Panc1 (cell line): ENCODE measurements at regions not wholly inside any gene's neighbourhood (a gene's known extent, or its start where the extent isn't known, plus 50 kb on each side); places are given as distances from the start of the nearest gene placed in this dataset.

Experiments
- ATAC-seq: fragments of 200-7000 bp; cut with Tn5 transposase; 2 replicates; pipeline ENCODE4 v1.9.1; 2020; ENCODE audit warnings: mild to moderate bottlenecking, moderate library complexity
- BruUV-seq: library from RNA; stranded (reverse); fragments of 400-500 nt; replicated peaks from 2 replicates; lab custom pipeline; 2021; lab: Mats Ljungman, UMichigan
- CTCF ChIA-PET: fragments of 300-600 bp; sonication (Branson Sonifier 250); formaldehyde crosslinking; loops from one replicate; lab custom pipeline; 2022; ENCODE audit warnings: antibody characterized with exemption; lab: Charles Lee
- POLR2A ChIA-PET: fragments of 300-600 bp; sonication (Branson Sonifier 250); formaldehyde crosslinking; loops from one replicate; lab custom pipeline; 2022; ENCODE audit warnings: antibody characterized with exemption; lab: Charles Lee
- DNase-seq: peaks from one replicate; pipeline ENCODE4 v3.0.0-alpha.2; 2010; ENCODE audit warnings: low read depth, low spot score
- H3K27ac ChIP-seq: 2 replicates; pipeline ENCODE4 v1.5.1; 2011; ENCODE audit warnings: mild to moderate bottlenecking, low read length, inconsistent platforms
- H3K27me3 ChIP-seq: fragments of 200-500 bp; sonication (Bioruptor generic); 2 replicates; pipeline ENCODE4 v1.6.0; 2014; ENCODE audit warnings: low read length, inconsistent platforms; ENCODE audit not compliant: control insufficient read depth, insufficient read depth
- H3K36me3 ChIP-seq: fragments of 200-500 bp; sonication (Bioruptor generic); 2 replicates; pipeline ENCODE4 v1.5.1; 2014; ENCODE audit warnings: inconsistent platforms, mild to moderate bottlenecking, low read length, moderate library complexity; ENCODE audit not compliant: control insufficient read depth, insufficient read depth
- H3K4me1 ChIP-seq: 2 replicates; pipeline ENCODE4 v1.5.1; 2011; ENCODE audit warnings: inconsistent platforms, mild to moderate bottlenecking, low read length, moderate library complexity; ENCODE audit not compliant: control insufficient read depth, insufficient read depth
- H3K4me3 ChIP-seq, 2 experiments: 2 replicates each; pipeline ENCODE4 v1.5.1; 2011 to 2012; ENCODE audit warnings: low read depth in 2 of 2, low read length in 2 of 2, mild to moderate bottlenecking in 2 of 2, inconsistent platforms in 1 of 2, moderate library complexity in 1 of 2
- H3K9me3 ChIP-seq: fragments of 200-500 bp; sonication (Bioruptor generic); 2 replicates; pipeline ENCODE4 v1.5.1; 2014; ENCODE audit warnings: low read depth, mild to moderate bottlenecking, inconsistent platforms, low read length, moderate library complexity; ENCODE audit not compliant: control insufficient read depth, insufficient read depth
- CTCF ChIP-seq: fragments of 450-650 bp; IDR thresholded peaks from 2 replicates; pipeline ENCODE4 v1.5.1; 2017; ENCODE audit warnings: mild to moderate bottlenecking
- POLR2AphosphoS5 ChIP-seq: IDR thresholded peaks from 2 replicates; pipeline ENCODE4 v1.6.1; 2012; ENCODE audit warnings: mild to moderate bottlenecking, low read depth, low read length, moderate library complexity
- REST ChIP-seq, 2 experiments: IDR thresholded peaks; 2 replicates each; pipeline ENCODE4 v1.6.1; 2011 to 2012; ENCODE audit warnings: low read depth in 2 of 2, control low read depth in 1 of 2, low read length in 1 of 2, mild to moderate bottlenecking in 1 of 2, moderate library complexity in 1 of 2; ENCODE audit not compliant: insufficient read depth in 1 of 2
- SIN3A ChIP-seq: IDR thresholded peaks from 2 replicates; pipeline ENCODE4 v1.6.1; 2012; ENCODE audit warnings: low read depth, mild to moderate bottlenecking, low read length, moderate library complexity, borderline replicate concordance; ENCODE audit not compliant: insufficient read depth
- TCF7L2 ChIP-seq: IDR thresholded peaks from 2 replicates; pipeline ENCODE4 v1.6.1; 2011; ENCODE audit warnings: mild to moderate bottlenecking, low read depth, low read length, inconsistent platforms
- in situ Hi-C: cut with HindIII; loops from 2 replicates; pipeline ENCODE4 v1.10.0; 2016; ENCODE audit warnings: low sequenced_read_pairs, low pct_unique_long_range_greater_than_20kb
- intact Hi-C: fragments of 100-400 bp; cut with micrococcal nuclease; formaldehyde crosslinking; loops from one replicate; pipeline ENCODE4 v1.10.0; 2022; ENCODE audit not compliant: unreplicated experiment

- no TSS peak for BruUV-seq
- Histone ChIP-seq H3K27me3 (no peaks in the 10 kb centered on the region), H3K4me3 (no peak overlapping the region), H3K4me1 (no peaks in the 10 kb centered on the region), H3K27ac (no peak overlapping the region), H3K9me3 (no peaks in the 10 kb centered on the region), H3K36me3 (no peaks in the 10 kb centered on the region)
- in situ Hi-C loops, result no loop called here
- intact Hi-C loops, result no loop called here
- no peak for DNase-seq
- ChIA-PET CTCF (no interaction called here), POLR2A (no interaction called here)
- TF ChIP-seq TCF7L2 (no peak), POLR2AphosphoS5 (no peak), REST (IDR thresholded peaks at IDR 0.05; ENCODE audit: insufficient read depth in 1 of 2, low read depth in 2 of 2, low read length in 1 of 2) (no peak)
- ATAC-seq, result no peak; the same call in 1 of the 2 replicates
Observed at GRCh38 chr11:23680488-23681230, 816.2 kb upstream of the LUZP2 start.

- in situ Hi-C loops (no loop called here), intact Hi-C loops (no loop called here)
- Histone ChIP-seq H3K36me3 (no peaks in the 10 kb centered on the region), H3K27ac (no peak overlapping the region), H3K27me3 (no peaks in the 10 kb centered on the region), H3K4me3 (no peak overlapping the region), H3K9me3 (no peaks in the 10 kb centered on the region), H3K4me1 (no peaks in the 10 kb centered on the region)
- BruUV-seq, result no TSS peak
- TF ChIP-seq CTCF, result no peak
- TF ChIP-seq REST (IDR thresholded peaks at IDR 0.05; ENCODE audit: insufficient read depth in 1 of 2, low read depth in 2 of 2, low read length in 1 of 2), result no peak
- TF ChIP-seq POLR2AphosphoS5, result no peak
- no peak for TF ChIP-seq SIN3A
- TF ChIP-seq TCF7L2, result no peak
- ChIA-PET CTCF (no interaction called here), POLR2A (no interaction called here)
- ATAC-seq, result no peak
- no peak for DNase-seq
Observed at GRCh38 chr11:23684701-23685100, 812.2 kb upstream of the LUZP2 start.
